ENCODE measurements at regions not wholly inside any gene's neighbourhood (a gene's known extent, or its start where the extent isn't known, plus 50 kb on each side); places are given as distances from the start of the nearest gene placed in this dataset.

DNA sequence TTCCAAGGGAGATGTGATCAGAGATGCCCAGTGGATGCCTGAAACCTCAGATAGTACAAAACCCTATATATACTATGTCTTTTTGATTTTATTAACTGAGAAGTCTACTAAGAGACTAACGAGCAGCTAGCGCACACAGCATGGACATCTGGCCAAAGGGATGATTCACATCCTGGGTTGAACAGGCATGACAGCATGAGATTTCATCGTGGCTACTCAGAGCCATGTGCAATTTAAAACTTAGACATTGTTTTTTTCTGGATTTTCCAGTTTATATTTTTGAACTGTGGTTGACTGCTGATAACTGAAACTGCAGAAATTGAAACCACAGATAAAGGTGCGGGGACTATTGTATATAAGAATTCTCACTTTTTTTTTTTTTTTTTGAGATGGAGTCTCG lies 2252.9 kb upstream of the AGA start:
- TF ChIP-seq, protein P1, sequence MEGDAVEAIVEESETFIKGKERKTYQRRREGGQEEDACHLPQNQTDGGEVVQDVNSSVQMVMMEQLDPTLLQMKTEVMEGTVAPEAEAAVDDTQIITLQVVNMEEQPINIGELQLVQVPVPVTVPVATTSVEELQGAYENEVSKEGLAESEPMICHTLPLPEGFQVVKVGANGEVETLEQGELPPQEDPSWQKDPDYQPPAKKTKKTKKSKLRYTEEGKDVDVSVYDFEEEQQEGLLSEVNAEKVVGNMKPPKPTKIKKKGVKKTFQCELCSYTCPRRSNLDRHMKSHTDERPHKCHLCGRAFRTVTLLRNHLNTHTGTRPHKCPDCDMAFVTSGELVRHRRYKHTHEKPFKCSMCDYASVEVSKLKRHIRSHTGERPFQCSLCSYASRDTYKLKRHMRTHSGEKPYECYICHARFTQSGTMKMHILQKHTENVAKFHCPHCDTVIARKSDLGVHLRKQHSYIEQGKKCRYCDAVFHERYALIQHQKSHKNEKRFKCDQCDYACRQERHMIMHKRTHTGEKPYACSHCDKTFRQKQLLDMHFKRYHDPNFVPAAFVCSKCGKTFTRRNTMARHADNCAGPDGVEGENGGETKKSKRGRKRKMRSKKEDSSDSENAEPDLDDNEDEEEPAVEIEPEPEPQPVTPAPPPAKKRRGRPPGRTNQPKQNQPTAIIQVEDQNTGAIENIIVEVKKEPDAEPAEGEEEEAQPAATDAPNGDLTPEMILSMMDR (conservative IDR thresholded peaks at IDR 0.05; ENCODE audit: low read depth, low read length), result no peak
- no peak for TF ChIP-seq EZH2 (IDR thresholded peaks at IDR 0.05; ENCODE audit: borderline replicate concordance, low read depth, low read length, poor library complexity, severe bottlenecking)
